CD4-positive, alpha-beta T cell treated with Interleukin-21 for 1 hour (primary cell): ENCODE measurements at regions not wholly inside any gene's neighbourhood (a gene's known extent, or its start where the extent isn't known, plus 50 kb on each side); places are given as distances from the start of the nearest gene placed in this dataset.
"Not testable (repeated sequence)": the region's sequence is repeated elsewhere in the genome, so short reads cannot be mapped to it uniquely, and the experiment has no call there.

Experiments
- DNase-seq: peaks from one replicate; pipeline ENCODE4 v3.0.0-alpha.2; 2020

DNA sequence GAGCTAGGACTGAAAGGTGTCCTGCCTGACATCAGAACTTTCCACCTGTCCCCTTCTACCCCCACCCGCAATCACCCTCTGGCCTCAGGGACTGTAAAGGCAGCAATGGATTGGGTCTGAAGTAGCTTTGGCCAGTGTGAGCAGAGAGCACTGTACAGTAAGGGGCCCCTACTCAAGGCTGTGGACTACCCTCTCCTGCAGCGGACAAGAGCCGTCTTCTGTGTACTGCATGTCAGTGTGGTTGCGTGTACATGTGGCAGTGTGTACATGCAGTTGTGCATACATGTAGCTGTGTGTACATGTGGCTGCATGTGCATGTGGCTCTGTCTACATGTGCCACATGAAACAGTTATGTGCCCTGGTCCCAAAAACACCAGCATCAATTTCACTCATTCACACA, 205.9 kb upstream of the LINGO1 start:
- DNase-seq, result no peak

DNA sequence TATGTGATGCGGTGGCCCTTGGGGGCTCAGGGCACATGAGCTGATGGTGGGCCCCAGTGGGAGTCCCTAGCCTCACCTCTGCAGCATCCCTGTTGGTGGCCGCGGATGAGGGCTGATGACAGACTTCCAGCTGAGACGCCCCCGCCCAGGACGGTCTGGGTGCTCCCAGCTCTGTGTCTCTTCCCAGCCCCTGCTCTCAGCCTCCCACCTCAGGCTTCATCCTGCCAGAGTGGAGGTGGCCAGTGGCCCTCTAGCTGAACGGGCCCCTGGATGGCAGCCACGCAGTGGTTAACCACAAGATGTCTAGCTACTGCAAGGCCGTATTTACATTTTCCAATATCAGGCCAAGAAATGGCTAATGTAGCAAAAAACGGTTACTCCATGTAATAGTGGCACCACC, 205.3 kb upstream of the LINGO1 start:
- no peak for DNase-seq

DNA sequence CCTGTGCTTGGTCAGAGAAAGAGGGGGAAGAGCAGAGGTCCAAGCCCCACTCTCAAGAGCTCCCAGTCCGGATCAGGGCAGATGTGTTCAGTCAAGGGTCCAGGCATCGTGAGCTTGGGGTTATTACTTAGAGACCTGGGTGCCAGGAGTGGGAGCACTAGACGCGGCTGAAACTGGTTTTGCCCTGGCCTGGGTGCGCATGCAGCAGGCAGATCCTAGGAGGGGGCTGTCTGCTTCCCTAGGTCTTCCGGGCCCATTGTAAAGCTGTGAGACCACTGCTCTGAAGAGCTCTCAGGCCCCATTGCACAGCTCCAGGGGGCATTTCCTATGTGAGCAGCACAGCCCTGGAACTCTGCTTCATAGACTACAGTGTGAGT, 204.9 kb upstream of the LINGO1 start:
- DNase-seq, result no peak

DNA sequence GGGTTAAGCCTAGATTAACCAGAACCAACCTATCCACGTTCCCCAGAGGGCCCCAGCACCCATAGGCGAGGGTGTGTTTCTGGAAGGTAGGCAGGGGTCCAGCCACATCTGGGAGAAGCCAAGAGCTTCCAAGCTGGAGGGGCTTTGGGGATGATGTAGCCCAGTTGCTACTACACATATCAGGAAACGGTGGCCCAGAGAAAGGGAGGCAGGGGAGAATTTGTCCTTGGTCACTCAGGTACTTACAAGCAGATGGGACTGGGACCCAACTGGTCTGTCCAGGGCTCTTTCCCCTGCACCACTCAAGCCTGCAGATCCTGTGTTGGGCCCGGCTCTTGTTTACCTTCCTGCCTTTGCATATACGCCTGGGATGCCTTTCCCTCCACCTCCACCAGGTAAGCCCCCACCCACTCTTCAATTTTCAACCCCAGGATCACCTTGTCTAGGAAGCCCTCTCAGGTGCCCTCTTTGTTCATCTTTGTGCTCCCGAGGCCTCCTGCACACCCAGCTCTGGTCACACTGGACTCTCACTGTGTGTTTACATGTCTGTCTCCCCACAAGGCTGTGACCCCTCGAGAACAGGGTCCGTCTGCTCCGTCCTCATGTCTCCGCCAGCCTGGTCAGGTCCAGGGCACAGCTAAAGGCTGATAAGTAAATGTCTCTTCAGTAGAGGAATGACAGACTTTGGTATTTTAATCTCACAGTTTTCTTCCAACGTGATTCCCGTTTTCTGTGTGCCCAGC, 204.4 kb upstream of the LINGO1 start:
- DNase-seq, result no peak

DNA sequence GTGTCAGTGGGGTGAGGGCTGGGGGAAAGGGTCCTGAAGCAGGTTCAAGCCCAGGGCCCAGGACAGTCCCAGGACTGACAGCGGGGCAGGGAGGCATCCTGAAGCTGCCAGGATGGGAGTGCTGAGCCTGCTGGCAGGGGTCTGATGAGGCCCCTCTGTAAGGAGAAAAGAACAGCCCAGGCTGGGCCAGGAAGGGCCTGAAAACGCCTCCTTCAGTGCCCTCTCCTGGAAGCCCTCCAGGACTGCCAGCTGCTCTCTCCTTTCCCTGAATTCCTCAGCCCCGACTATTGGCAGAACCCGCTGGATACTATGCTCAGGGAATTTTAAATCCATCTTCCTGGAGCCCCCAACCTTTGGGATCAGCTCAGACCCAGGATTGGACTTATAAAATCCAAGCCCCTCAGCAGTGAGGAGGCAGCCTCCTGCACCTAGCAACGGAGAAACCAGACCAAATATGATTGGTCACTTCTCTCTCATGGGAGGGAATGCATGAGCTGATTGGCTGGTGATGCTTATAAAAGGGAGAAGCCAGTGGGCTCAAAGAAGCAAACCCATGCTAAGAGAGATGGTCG, 203.5 kb upstream of the LINGO1 start:
- DNase-seq, result no peak

DNA sequence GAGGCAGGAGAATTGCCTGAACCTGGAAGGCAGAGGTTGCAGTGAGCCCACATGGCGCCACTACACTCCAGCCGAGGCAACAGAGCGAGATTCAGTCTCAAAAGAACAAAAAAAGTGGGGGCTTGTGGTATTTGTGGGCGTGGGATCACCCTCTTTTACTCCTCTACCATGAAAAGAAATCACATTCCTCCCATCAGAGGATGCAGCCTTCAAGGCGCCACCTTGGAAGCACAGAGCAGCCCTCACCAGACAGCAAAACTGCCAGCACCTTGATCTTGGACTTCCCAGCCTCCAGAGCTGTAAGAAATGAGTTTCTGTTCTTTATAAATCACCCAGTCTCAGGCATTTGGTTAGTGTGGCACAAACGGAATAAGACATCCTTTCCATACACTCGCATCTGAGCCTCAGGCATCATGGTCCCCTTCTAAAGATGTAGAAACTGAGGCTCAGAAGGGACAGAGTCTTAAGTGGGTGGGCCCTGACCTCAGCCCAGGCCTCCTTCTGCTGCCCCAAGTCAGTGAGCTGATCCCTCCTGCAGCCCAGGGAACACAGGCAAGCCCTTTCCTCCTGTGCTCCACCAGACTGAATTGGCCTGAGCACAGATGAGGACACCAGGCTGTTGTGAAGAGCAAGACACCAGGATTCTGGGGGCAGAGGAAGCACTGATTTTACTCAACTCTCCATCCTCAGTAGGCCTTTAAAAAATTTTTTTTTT, 201.7 kb upstream of the LINGO1 start:
- no peak for DNase-seq

DNA sequence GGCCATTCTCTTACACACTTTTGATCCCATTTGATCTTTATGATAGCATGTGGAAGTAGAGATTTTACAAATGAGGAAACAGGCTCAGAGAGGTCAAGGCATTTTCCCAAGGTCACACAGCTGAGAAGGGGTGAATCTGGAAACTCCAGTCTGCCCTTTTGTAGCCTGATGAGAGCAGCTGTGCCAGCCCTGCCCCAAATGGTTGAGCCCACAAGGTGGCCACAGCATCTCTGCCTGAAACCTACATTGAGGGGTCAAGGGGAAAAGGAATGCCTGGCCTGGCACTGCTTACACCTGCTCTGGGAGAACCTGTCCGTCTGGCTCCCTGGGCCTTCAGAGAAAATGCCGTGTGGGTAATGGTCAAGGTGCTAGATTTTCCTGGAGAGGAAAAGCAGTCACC, 200.2 kb upstream of the LINGO1 start:
- DNase-seq, result no peak

DNA sequence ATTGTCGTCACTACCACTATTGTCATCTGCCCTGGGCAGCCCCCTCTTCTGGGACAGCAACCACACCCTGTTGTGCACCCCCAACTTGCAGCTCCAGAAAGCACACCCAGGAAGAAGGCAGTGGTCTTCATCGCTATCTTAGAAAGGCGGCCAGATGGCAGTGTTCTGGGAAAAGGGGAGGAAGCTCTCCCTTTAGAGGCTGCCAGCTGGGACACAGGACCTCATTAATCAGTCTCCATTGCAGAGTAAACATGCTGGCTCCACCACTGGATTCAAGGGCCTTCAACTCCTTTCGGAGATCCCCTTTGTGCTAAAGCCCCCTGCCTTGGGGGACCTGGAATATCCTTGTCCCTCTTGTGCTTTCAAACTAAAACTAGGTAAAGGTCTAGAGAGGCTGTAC, 199.3 kb upstream of the LINGO1 start:
- DNase-seq, result no peak

DNA sequence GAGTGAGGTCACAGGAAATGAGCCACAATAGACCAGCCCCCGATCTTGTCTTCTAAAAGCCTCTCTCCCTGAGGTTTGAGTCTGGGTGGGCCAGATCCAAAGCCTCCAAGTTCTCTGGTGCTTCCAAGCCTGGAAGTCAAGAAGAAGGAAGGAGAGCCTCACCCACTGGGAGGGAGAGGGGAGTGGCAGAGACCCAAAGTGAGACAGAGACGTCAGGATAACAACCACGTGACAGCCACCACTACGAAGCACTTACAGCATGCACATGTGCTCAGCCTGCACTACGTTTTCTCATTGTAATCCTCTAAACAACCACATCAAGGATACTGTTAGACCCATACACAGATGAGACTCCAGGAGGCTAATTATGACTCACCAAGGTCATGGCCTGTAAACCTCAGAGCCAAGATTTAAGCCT, 197.3 kb upstream of the LINGO1 start:
- DNase-seq, result no peak

DNA sequence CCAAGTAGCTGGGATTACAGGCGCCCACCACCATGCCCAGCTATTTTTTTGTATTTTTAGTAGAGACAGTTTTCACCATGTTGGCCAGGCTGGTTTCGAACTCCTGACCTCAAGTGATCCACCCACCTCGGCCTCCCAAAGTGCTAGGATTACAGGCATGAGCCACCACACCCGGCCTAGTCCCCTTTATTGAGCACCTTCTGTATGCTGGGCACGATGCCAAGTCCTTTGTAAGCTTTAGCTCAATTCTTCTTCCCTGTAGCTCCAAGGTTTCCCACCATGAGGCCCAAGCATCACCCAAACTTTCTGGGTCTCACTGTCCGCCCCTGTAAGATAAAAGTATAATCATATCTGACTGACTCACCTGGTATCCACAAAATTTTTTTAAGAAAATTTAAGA, 196.6 kb upstream of the LINGO1 start:
- DNase-seq, result not testable (repeated sequence)

DNA sequence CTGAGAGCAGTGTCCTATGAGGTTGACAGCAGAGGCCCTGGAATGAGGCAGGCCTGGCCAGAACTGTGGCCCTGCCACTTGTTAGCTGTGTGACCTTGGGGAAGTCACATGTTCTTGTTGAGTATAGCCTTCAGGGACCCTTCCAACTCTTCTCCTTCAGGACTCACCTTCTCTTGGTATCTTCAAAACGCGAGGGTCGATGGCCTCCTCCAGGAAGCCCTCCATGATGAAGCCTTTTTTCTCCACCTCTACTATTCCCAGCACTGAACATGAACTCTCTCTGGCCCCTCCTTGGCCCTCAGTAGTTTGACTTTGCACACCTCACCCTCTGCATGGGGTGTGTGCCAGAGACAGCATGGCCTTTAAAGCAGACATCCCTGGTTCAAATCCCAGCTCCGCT, 195.1 kb upstream of the LINGO1 start:
- no peak for DNase-seq

DNA sequence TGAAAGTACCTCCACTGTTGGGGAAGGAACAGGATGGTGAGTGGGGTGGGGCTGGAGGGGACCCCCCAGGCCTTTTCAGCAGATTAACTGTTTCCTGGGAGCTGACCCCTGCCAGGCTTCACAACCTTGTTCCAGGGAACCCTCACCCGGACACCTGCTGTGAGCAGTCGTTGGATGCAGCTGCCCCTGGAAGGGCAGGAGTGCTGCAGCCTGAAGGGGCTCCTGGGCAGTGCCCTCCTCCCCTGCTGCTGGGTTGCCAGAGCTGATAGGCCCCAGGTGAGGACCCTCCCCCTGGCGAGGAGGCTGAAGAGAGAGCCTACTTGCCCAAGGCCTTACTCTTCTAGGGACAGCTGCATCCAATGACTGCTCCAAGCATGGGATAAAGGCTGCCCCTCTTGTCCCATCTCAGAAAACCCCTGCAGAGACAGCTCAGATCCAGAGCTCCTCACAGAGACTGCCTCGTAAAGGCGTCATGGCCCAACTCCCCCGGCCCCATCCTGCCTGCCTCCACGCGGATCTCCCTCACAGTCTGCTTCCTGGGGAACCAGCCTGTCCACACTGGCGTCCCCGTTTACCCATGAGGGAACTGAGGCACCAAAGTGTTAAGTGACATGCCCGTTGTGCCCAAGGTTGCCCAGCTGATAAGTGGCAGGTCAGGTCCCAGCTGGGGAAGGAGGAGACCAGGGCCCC, 193.4 kb upstream of the LINGO1 start:
- DNase-seq, result no peak

DNA sequence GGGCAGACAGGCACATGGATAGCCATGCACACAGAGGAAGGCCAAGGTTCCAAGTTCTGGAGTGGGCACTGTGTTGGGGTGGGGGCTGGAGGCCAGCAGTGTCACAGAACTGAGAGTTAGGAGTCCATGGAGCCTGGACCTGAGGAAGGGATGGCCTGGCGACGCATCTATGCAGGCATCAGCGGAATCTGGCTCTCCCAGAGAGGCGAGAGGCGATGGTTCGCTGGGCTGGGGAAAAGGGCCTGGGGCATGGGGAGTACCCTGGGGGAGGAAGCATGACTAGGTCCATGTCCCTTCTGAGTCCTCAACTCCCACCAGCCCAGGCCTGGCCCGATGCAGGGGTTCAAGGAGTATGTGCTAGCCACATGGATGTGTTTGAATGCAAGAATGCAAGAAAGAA, 192.8 kb upstream of the LINGO1 start:
- no peak for DNase-seq

DNA sequence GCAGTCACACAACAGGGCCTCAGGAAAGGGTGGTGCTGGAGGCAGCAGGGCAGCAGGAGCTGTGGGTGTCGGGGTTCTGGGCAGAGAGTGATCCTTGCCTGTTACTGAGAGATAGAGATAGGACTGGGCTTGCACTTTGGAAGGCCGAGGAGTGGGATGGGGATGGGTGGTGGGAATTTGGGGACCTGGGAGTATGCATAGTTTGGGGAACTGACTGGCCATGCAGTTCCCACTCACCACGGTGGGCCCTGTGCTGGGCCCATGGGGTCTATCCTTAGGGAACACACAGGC, 192.5 kb upstream of the LINGO1 start:
- no peak for DNase-seq

DNA sequence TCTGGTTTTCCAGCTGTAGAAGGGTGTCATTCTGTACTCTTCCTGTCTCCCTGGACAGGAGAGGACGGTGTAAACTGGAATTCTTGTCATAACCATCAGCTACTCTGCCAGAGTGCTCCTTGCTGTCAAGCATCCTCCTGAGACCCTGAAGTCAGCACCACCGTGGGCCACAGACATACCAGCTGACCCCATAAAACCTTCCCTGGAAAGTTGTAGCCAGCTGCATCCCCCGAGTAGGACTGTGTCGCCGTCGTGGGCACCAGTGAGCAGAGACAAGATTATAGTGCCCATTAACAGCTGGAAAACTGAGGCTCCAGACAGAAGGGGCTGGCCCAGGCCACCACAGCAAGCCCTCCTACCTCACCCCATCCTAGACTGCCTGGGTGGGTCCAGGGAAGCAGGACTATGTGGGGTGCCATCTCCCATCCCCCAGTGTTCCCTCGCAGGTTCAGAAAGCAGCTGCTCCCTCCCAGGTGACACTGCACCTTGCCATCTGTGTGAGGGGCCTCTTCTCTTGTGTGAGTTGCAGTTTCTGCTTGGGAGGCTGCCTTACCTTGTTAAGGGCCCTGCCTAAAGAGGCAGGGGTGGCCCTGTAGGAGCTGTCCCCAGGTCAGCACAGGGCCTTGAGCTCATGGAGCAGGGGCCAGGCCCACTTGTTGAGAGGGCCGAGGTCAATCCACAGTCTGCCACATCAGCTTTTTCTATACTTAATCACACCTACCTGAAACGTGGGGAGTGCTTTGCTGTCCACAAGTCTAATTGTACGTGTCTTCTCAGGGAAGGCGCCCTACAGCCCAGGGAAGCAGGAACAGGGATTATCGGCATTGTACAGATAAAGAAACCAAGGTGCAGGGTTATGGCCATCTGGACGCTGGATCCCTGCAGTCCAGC, 191.9 kb upstream of the LINGO1 start:
- DNase-seq, result no peak

DNA sequence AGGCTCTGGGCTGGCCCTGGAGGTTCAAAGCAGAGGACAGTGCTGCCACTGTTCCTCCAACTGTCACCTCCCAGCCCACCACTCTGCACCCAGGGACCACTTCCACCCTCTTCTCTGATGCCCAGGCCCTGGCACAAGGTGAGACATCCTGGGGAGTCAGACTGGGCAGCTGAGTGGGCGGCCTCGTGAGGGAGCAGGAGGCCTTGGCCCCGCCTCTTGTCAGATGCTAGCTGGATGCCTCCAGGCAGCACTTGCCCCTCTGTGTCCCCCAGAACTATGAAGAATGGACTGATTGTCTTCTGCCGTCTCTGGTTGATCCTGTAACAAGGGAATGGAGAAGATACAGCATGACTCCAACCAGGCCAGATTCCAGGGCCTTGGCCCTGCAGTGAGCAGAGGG, 191.0 kb upstream of the LINGO1 start:
- DNase-seq, result no peak

DNA sequence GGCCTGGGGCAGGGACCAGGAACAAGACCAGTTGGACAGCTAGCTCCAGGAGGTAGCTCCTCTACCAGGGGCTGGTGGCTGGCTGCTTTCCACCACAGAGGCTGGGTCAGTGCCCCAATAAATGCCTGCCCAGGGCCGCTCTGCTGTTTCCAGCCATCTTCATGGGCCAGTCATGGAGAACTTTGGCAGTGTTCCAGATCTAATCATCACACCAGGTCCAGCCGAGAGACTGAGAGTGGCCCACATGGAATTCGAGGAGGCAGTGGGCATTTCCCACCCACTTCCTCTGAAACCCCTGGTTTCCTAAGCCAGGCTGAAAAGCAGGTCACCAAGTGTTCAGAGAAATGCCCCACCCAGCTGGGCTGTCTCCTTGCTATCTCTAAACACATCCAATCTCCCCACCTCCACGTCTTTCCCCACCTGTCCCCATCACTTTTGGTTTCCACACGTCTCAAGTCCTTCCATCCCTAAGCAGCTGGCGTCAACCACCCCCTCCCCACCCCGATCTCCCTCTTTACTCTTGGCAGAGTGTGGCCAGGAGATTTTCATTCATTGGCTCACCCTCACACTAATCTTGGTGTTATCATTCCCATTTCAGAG, 190.0 kb upstream of the LINGO1 start:
- no peak for DNase-seq

DNA sequence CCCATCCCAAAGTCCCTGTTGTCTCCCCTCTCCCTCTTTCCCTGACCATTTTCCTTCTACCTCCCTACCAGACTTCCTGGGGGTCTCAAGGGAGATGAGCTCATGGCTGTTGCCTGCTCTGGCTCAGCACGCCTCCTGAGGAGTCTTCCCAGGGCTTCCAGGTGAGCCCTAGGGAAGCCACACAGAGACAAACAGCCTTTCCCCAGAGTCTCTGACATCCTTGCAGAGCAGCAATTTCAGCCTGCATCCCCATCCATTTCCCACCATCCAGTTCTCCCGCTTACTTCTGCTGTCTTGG, 189.2 kb upstream of the LINGO1 start:
- DNase-seq, result no peak

DNA sequence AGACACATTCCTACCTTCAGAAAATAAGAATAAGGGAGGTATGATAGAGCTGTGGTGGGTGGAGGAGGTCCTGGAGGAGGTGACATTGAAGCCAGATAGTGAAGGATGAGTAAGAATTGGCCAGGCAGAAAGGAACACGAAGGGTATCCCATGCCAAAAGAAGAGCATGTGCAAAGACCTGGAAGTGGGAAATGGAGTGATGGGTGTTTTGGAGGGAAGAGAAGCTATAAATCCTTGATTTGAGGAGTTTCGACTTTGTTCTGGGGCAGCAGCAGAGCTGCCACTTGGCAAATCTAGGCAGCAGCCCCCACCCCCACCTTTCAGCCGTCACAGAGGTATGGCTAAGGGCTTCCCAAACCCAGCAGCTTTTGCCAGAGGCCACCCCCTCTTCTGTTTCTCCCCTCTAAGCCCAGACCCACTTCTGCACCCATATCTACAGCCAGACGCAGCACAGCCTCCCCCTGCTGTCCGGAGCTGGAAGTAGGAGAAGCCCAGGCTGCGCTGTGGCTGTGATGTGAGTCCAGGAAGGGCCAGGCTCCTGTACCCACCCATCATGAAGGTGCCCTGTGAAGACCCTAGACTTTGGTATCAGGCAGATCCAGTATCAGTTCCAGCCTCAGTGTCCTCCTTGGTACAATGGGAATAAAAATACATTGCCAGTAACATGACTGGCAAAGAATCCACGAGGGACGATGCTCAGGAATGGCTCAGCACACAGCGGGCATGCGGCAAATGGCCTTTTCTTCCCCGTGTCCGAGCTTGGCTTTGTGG, 188.7 kb upstream of the LINGO1 start:
- DNase-seq, result peak; percentile 10

DNA sequence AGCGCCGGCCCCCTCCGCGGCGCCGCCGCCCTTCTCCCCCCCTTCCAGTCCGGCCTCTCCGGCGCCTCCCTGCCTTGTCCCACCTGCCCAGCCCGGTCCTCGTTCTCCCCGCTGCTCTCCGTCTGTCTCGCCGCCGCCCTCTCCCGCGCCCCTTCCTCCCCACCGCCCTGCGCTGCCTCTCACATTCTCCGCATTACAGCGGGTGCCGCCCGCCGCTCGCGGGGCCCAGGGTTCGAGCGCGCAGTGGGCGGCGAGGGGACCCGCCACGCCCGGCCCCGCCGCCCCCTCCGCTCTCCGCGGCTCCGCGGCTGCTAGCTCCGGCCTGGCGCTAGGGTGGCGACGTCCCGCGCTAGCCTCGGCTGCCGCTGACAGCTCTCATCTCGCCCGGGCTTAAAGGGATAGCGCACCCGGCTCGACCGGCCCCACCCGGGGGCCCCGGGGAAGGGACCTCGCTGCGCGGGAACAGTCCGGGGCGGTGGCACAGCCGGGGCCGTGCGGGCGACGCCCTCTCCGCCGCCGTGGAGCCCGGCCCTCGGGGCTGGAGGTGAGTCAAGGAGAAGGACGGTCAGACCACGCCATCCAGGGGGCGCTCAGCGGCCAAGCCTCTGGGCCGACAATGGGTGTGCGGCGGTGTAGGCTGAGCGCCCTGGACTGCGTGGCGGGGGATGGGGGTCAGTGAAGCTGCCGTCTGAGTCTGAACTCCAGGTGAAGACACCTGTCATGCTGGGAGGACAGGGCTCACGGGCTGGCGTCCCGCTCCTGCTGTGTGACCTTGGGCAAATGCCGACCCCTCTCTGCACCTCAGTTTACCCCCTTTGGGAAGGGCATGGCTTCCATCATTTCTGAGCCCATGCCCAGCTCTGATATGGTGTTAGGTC, 187.4 kb upstream of the LINGO1 start:
- no peak for DNase-seq
